Eye (tissue), 1 donor: ENCODE measurements at regions not wholly inside any gene's neighbourhood (a gene's known extent, or its start where the extent isn't known, plus 50 kb on each side); places are given as distances from the start of the nearest gene placed in this dataset.

ENCODE experiments used
- DNase-seq: peaks from one replicate; pipeline ENCODE4 v3.0.0-alpha.2; 2015

DNA sequence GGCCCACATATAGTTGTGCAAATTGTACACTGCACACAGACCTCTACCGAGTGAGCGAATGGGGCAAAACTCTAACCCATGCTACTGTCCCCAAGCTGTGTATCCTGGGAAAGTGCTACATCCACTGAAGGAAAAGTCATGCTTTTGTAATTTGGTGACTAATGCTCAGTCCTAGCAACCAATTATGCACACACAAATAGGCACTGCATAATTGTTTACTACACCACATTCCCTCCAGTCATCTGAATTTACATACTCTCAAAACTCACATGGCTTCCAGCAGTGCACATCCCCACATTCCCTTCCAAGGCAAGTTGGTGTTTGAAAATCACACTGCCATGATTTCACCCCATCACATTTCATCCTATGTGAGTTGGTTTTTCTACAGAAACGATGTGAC is 125.9 kb upstream of the OSMR start:
- no peak for DNase-seq

DNA sequence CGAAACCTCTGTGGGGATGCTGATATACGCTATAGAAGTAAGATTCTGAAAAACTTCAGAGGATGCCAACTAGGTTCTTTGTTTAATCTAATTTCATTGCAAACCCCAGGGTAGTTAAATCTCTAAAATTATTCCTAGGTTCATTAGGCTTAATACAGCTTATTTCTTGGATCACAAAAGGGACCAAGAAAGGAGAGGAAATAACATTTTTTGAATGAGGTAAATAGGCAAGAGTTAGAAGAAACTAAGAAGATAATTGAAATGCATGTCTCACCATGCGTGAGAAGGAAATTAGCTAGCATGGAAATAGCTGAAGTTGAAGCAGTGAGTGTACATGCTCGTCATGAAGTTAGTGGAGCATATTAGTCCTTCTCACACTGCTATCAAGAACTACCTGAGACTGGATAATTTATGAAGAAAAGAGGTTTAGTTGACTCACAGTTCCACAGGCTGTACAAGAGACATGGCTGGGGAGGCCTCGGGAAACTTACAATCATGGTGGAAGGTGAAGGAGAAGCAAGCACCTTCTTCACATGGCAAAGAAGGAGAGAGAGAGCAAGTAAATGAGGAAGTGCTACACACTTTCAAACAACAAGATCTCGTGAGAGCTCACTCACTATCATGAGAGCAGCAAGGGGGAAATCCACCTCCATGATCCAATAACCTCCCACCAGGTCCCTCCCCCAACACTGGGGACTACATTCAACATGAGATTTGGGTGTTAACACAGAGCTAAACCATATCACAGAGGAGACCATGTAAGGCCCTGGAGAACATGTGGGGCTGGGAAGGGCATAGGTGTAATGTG is 125.1 kb upstream of the OSMR start:
- DNase-seq = no peak

DNA sequence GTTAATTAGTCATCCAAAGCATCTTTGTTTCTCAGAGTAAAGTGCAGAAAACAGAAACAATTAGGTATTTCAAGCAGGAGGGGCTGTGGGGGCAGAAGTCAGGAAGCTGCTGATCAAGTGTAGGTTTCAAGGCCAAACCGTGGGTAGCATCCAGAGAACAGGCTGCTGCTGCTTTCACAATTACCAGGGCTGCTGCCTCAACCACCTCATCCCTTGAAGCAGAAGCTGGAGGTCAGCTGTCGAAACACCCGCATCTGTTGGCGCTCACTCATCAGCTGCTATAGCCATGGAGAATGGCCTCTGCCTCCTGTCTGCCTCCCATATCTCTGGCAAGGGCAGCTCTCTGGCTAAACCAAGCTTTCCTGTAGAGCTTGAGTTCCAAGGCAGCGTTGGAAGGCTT is 122.9 kb upstream of the OSMR start:
- DNase-seq = no peak

DNA sequence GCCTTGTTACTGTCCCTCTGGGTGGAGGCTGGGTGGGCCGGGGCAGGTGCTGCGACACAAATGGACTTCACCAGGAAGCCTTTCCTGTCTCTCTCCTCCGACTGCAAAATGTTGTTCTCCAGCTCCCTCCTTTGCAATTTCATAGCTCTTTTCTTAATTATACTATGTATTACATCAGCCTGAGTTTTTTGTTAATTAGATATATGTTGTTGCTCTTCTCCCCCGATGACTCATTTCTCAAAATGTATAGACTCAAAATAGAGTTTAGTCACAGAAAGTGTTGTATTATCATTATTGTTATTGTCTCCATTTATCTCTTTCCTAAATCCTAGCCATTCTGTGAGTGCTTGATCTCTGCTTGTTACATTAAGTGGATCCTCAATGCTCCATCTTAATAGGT is 122.4 kb upstream of the OSMR start:
- DNase-seq = no peak

DNA sequence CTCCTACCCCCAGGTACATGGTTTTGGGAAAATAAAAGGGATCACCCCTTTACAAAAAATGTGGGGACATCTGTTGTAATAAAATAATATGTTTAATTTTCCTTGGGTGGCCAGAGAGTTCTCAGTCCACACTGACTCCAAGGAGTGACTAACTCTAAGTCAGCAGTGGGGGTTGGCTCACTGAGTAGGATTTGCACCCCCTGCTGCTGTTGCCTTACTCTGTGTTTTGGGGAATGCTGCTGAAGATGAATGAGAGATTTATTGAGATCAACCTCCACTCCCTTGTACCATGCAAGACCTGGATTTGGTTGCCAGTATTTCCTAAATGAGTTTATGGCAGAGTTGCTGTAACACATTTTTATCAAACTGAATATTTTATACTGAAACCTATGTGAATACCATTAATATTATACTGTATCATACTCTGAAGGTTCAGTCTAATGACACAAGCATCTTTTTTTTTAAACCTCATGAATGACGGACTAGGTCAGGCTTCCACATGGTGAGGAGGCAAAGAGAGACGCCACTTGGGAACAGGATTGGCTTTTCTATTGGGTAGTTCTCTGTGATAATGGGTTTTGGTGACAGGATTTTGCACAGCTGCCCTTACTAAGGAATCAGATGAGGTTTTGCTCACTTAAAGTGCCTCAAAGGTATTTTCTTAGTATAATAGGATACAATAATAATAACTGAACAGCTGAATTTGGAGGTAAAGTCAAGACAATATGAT is 121.3 kb upstream of the OSMR start:
- no peak for DNase-seq

DNA sequence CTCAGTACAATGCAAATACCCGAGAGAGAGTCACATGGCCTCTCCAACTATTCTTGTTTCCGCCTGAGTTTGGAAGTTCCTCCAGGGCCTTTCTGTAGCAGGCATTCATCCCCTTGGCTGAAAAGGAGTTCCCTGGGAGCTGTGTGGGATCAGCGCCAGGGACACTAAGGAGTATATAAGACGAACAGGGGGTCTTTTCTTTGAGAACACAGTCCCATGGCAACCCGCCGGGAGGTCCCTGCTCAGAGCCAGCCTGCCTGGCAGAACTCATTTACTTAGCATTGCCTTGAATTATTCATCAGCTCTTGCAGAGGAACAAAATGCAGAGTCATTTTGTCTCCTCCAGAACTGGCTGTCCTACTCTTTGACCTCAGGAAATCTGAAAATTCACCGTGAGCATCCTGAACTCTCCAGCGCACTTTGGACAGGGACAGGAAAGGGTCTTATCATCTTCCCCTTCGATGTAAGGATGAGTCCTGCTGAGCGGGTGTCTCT is 120.4 kb upstream of the OSMR start:
- peak; percentile 40 for DNase-seq

DNA sequence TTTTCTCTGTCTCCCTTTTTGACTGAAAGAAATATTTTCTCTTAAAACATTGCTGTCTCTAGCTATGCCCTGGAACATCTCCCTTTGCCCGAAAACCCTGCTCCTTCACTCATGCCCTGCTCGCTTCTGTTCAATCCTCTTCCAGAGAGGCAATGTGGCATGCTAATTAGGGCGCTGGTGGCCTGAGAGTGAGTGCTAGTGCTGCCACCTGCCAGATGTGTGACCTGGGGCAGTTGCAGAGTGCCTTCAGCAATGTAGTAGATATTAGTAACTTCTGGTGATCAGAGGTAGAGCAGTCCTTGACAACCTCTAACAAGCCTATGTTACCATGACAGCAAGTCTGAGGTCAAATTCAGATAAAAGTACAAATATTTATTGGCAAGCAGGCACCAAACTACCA is 119.5 kb upstream of the OSMR start:
- no peak for DNase-seq

DNA sequence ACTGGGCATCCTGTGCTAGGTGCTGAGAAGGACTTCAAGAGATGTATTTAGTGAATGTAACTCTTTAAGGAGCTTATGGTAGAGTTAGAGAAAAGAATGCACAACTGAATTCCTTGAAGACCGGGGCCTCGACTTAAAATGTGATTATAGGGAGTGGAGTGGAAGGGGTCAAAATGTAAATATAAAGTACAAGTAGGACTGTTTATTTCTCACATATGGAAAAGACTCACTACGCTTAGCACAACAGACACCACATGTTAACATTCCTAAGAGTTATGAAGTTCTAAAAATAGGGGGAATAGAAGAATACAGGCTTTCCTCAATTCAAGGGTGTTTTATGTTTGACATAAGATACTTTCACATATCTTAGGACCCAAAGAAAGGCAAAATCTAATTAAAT is 117.8 kb upstream of the OSMR start:
- DNase-seq = no peak

DNA sequence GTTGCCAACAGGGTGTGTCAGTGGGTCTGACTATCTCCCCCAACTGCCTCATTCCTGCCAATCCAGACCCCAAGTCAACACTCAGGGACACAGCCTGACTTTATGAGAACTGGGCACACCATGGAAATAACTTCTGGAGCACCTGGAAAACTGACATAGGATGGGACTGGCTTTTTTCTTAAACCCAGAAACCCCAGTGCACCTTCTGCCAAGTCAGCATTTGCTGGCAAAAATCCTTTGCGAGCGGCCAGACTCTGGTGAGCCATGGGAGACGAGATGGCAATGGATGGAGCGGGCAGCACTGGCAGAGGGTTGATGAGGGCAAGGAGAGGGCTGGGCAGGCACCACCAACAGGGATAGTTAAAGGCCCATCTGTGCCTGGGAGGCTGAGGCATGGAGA is 114.4 kb upstream of the OSMR start:
- DNase-seq = no peak

DNA sequence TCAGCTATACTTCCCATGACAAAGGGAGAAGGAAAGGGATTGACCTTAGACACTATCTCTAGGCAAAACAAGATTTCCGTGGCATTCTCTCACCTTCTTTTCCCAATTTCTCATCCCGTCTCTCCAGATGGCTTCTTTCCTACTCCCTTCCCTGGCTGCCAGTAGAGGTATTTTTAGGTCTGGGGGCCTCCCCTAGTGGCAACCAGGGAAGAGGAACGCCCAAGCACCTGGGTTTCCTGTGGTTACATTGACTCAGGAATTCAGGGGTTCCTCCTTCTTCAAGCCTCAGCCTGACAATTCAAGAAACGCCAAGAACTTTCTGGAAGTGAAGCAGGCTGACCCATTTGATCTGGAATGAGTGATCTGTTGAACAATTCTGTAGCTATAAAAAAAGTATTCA is 111.5 kb upstream of the OSMR start:
- no peak for DNase-seq

DNA sequence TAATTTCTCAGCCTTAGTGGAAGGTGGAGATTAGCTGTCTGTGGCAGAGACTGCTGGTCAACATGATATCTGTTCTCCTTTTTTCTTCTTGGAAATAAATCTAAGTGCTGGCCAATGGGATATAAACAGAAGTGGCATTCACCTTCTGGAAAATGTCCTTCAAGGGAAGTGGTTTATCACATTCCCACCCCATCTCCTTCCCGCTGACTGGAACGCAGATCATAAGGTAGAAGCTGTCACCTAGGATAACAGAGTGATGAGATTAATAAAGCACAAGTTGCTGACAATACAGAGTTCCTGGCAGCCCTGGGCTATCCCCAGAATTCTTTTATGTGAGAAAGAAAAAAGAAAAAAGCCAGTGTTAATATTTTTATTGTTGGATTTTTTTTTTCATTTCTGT is 109.7 kb upstream of the OSMR start:
- DNase-seq = no peak

DNA sequence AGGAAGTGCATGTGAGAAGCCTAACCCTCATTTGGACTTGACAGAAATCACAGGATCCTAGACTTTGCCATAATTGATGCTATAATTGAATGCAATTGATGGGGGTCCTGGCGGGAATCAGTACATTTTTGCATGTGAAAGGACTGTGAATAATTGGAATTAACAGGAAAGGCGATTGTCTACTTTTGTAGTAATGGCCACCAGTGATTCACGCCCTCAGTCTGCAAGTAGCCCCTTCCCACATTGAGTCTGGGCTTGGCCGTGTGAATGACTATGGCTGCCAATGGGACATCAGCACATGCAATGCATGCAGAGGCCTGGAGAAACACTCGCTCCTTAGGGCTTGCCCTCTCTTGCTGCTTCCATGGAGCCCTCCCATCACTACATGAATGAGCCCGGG is 107.8 kb upstream of the OSMR start:
- no peak for DNase-seq

DNA sequence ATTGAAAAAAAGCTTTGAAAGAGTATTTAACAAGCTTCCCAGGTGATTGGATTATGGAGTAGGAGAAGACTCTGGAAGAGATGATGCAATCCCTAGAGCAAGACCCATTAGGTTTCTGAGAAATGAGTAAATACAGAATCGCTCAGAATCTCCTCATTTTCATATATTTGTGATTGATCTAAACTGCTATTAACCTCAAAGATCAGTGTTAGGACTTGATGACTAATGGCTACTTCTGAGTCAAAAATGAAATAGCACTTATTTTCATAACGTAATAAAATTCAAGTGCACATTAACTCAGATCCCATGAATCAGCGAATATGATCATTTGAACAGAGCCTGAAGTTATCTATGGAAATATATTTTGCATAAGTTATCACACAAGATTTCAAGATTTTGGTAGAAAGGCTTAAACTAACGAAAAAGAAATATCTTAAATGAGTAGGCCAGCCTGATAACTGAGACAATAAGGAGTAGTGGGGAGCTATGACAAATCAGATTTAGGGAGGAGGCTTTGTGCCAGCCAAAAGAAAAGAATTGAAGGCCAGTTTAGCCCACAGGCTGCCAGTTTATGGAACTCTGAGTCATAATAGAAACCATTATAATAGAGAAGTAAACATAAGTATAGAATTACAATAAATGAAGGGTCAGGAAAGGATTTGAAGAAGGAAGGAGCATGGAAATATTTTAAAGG is 106.7 kb upstream of the OSMR start:
- DNase-seq = no peak

DNA sequence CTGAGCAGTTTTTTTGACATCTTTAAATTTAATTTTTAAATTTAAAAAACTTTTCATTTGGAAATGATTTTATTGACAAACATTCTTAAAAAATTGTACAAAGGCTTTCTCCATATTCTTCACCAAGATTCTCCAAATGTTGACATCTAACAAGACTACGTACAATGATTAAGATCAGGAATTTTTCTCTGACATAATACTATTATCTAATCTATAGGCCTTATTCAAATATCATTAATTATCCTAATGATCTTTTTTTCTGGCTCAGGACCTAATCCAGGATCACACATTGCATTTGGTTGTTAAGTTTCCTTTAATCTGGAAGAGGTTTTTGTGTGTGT is 106.1 kb upstream of the OSMR start:
- no peak for DNase-seq

DNA sequence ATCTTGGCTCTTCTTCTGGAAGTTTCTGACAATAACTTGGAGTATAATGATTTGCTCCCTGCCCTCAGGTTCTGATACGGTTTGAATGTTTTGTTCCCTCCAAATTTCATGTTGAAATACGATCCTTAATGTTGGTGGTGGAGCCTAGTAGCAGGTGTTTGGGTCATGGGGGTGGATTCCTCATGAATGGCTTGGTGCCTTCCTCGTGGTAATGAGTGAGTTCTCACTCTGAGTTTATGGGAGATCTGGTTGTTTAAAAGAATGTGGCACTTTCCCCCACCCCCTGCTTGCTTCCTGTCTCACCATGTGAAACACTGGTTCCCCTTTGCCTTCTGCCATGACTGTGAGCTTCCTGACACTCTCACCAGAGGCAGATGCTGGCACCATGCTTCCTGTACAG is 103.0 kb upstream of the OSMR start:
- DNase-seq = no peak

DNA sequence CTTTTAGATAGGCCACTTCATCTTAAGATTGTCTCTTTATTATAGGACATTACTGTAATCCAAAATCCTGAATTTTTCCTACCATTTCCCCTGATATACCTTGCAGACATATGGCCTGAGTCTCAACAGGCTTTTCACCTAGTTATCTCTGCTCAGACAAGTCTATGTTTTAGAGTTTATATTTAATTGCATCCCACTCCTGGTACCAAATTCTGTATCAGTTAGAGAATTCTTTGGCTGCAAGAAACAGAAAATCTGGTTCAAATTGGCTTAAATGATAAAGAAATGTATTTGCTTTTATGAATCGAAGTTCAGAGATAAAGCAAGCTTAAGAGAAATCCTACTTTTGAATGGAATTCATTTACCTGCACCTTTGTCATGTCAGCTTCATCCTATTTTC is 102.2 kb upstream of the OSMR start:
- DNase-seq = no peak

DNA sequence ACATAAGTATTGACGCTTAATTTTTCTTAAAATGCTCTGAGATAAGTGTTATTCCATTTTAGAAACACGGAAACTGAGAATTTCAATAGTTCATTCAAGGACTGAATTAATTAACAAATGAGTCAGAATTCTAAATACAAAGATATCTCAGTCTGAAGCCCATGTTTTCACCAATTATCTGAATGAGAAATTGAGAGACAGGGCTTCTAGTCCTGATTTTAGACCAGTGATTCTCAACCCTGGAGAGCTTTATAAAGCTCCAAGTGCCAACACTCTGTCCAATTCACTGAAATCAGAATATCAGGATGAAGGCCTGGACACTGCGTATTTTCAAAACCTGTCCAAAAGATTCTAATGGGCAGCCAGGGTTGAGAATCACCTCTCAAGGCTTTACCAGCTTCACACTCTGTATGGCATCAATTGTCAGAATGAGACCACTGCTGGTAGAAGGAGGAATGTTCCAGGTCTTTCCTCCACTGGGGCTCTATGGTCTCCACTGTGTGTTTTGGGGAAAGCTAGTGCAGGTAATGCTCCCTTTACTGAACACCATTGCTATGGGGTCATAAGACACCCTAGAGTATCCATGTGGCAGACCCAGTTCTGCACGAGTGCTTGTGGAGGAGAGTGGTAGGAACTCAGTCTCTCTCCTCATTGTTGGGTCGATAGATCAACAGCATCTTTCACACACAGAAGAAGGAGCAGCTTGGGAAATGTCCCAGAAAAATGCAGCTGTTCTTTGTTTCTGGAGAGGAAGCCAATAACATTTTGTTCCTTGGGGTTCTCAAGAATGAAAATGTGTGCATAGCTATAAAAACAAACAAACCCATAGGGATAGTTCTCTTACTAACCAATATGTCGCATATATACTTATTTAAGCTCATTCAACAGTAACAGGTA is 99.7 kb upstream of the OSMR start:
- DNase-seq = no peak

DNA sequence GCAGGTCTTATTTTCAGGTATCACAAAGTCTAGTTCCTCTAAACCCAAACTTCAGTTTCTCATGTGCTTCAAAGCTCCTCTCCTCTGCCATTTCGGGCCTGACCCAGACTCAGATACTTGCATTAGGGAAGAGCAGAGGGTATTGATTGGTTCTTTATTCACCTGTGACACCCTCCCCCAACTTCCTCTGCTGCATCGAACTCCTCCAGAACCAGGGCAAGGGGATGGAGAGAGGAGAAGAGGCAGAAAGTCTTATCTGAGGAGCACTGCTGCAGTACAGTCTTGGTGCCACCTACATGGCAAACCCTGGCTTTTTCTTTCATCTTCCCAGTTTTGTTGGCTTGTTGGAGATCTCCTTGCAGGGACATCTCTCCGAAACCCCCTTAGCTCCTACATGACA is 96.0 kb upstream of the OSMR start:
- no peak for DNase-seq

DNA sequence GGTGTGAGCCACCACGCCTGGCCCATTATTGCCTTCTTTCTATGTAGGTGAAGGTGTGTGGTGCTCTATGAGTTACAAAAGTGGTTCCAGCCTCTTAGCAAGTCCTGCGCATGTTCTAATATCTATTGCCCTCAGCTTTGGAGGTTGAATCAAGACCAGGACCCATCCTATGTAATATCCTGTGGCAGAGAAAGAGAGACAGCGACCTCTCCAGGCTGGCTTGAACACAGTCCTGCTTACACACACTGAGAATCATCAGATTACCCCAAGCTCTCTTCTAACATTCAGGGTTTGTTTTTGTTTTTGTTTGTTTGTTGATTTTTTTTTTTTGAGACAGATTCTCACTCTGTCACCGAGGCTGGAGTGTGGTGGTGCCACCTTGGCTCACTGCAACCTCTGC is 94.7 kb upstream of the OSMR start:
- no peak for DNase-seq

DNA sequence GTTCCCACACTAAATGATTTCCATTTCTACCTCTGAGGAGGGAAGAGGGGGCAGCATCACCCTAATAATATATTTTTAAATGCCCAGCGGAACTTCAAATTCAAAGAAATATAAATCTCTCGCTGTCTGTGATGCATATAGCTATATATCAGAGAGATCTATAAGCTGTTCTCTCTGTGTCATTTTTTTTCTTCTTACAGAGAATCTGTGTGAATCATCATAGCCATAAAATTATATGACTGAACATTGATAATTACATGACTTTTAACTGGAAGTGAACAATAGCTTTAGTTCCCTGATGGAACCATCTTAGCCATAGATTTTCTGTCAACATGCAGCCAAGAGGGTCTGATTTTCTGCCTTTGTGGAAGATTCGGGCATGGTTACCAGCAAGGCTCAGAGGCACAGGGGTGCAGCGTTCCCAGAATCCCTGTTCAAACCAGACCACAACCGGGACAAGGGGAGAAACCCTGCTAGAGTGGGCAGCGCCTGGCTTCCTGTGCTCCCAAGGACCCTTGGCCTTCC is 93.7 kb upstream of the OSMR start:
- no peak for DNase-seq

DNA sequence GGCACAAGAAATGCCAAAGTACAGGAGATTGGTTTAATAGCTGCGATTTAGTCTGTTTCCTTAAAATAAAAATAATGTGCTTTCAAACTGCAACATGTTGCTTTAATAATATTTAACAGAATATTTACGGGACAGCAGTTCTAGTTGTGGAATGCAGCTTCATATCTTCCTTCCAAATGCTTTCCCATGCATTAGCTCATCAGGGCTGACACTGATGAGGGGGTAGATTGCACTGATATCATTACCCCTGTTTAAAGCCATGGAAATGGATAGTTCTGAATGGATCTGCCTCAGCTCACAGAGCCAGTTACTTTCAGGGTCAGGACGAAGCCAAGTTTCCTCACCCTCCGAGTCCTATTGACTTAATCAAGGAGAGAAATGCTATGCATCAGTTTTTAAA is 93.2 kb upstream of the OSMR start:
- DNase-seq = no peak

DNA sequence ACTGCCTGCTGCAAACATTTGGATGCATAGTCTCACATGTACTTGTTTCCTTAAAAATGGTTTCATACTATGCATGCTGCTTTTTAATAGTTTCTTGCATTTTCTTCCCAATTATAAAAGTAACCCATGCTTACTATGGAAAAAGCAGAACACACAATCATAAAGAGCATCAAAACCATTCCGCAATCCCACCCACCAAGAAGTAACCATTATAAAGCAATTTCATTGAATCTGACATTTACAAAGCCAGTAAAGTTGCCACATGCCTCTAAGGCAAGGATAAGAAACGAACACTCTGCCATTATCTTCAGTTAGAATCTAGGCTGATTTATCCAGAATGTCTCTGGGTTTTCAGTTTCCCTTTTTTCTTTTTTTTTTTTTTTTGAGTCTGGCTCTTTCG is 92.7 kb upstream of the OSMR start:
- DNase-seq = no peak

DNA sequence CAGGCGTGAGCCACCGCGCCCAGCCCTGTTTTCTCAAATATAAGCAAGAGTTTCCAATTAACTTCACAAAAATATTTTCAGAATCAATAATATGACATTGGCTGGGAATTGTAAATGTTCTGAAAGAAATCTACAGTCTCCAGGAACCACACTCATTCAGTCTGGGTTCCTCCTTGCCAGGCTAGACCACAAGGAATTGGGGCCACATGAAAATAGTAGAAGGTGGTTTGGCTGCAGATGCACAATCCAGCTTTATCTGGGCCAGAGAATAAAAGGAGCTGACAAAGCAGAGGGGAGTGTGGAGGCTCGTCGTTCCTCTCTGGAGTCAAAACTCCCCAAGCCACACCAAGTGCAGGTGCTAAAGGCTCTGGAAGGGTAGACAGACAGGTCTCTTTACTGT is 92.0 kb upstream of the OSMR start:
- DNase-seq = no peak
